ENCODE measurements at regions not wholly inside any gene's neighbourhood (a gene's known extent, or its start where the extent isn't known, plus 50 kb on each side); places are given as distances from the start of the nearest gene placed in this dataset.

DNA sequence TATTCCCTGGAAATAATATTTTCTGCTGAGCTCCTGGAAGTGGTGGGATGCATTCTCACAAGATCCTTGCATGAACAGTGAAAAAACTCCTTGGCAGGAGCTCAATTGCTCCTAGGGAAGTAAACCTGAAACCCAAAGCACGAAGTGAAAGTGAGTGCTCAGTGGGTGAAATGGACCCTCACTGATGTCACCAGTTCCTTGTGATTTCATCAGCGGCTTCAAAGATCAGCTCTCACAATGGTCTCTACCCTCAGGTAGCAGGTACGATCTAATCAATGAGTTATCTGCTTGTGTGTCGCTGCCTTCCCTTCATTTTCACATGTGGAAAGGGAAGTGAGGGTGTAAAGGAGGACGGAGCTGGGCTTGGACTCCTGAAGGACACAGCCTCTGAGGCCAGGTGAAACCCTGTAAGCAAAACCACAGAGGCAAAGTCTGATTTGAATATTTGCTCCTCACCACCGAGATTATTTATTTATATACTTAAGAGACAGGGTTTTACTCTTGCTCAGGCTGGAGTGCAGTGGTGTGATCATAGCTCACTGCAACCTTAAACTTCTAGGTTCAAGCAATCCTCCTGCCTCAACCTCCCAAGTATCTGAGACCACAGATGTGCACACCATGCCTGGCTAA is 255.4 kb upstream of the LYZL1 start:
- TF ChIP-seq, protein P1, sequence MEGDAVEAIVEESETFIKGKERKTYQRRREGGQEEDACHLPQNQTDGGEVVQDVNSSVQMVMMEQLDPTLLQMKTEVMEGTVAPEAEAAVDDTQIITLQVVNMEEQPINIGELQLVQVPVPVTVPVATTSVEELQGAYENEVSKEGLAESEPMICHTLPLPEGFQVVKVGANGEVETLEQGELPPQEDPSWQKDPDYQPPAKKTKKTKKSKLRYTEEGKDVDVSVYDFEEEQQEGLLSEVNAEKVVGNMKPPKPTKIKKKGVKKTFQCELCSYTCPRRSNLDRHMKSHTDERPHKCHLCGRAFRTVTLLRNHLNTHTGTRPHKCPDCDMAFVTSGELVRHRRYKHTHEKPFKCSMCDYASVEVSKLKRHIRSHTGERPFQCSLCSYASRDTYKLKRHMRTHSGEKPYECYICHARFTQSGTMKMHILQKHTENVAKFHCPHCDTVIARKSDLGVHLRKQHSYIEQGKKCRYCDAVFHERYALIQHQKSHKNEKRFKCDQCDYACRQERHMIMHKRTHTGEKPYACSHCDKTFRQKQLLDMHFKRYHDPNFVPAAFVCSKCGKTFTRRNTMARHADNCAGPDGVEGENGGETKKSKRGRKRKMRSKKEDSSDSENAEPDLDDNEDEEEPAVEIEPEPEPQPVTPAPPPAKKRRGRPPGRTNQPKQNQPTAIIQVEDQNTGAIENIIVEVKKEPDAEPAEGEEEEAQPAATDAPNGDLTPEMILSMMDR (IDR thresholded peaks at IDR 0.05; ENCODE audit: insufficient read depth, low read depth, low read length), result no peak
- no peak for TF ChIP-seq EZH2 (IDR thresholded peaks at IDR 0.05; ENCODE audit: insufficient read depth, low read length)
- H2AFZ ChIP-seq (ENCODE audit: low read depth, low read length), result no peak overlapping the region
- no peak overlapping the region for H3K9ac ChIP-seq (ENCODE audit: low read length)
- no peak for DNase-seq (ENCODE audit: low read depth)
- no peak overlapping the region for H3K27ac Mint-ChIP-seq (ENCODE audit: unreplicated experiment)
- H3K27ac ChIP-seq (ENCODE audit: low read depth, low read length), result no peak overlapping the region
- no peak overlapping the region for H3K4me2 ChIP-seq (ENCODE audit: low read length)
- H3K27me3 ChIP-seq (ENCODE audit: insufficient read depth, low read length), result no peaks in the 10 kb centered on the region
- peaks cover 6% of the 10 kb centered on the region for H3K4me1 Mint-ChIP-seq (ENCODE audit: low read depth, unreplicated experiment)
- peaks cover 4% of the 10 kb centered on the region for H3K9me3 Mint-ChIP-seq (ENCODE audit: unreplicated experiment)
- H3K4me3 Mint-ChIP-seq (ENCODE audit: unreplicated experiment), result no peak overlapping the region
- no peak overlapping the region for H3K4me3 ChIP-seq (ENCODE audit: insufficient read depth, low read depth, low read length)
- H3K9me3 ChIP-seq (ENCODE audit: insufficient read depth, low read depth, low read length), result no peaks in the 10 kb centered on the region
- no peak for FAIRE-seq
- H3K36me3 ChIP-seq (ENCODE audit: insufficient read depth, low read length), result no peaks in the 10 kb centered on the region
- H4K20me1 ChIP-seq (ENCODE audit: insufficient read depth, low read length), result no peaks in the 10 kb centered on the region
- peaks cover 2% of the 10 kb centered on the region for H3K27me3 Mint-ChIP-seq (ENCODE audit: low read depth, unreplicated experiment)
- no peaks in the 10 kb centered on the region for H3K79me2 ChIP-seq (ENCODE audit: insufficient read depth, low read length)
- no peaks in the 10 kb centered on the region for H3K36me3 Mint-ChIP-seq (ENCODE audit: low read depth, unreplicated experiment)
- no peaks in the 10 kb centered on the region for H3K4me1 ChIP-seq (ENCODE audit: insufficient read depth, low read length)

DNA sequence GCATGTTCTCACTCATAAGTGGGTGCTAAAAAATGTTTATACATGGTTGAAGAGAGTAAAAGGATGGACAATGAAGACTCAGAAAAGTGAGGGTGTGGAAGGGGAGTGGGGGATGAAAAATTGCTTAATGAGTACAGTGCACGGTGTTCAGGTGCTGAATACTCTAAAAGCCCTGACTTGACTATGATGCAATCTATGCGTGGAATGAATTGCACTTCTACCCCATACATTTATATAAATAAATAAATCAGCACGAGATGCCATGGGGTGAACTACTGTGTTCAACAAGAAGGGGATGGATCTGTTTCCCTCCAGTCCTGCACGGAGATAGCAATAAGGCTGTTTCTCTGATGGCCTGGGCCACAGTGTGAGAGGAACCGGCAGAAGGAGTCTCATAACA is 254.3 kb upstream of the LYZL1 start:
- no peak overlapping the region for H3K4me3 Mint-ChIP-seq (ENCODE audit: unreplicated experiment)
- Histone ChIP-seq H2AFZ (ENCODE audit: low read depth, low read length) (no peak overlapping the region), H3K9me3 (ENCODE audit: insufficient read depth, low read depth, low read length) (no peaks in the 10 kb centered on the region), H3K4me2 (ENCODE audit: low read length) (no peak overlapping the region), H3K36me3 (ENCODE audit: insufficient read depth, low read length) (no peaks in the 10 kb centered on the region), H3K27me3 (ENCODE audit: insufficient read depth, low read length) (no peaks in the 10 kb centered on the region), H3K9ac (ENCODE audit: low read length) (no peak overlapping the region), H3K79me2 (ENCODE audit: insufficient read depth, low read length) (no peaks in the 10 kb centered on the region), H4K20me1 (ENCODE audit: insufficient read depth, low read length) (no peaks in the 10 kb centered on the region), H3K4me3 (ENCODE audit: insufficient read depth, low read depth, low read length) (no peak overlapping the region), H3K27ac (ENCODE audit: low read depth, low read length) (no peak overlapping the region), H3K4me1 (ENCODE audit: insufficient read depth, low read length) (peaks cover 4% of the 10 kb centered on the region)
- H3K27ac Mint-ChIP-seq (ENCODE audit: unreplicated experiment), result no peak overlapping the region
- DNase-seq (ENCODE audit: low read depth), result no peak
- peaks cover 2% of the 10 kb centered on the region for H3K27me3 Mint-ChIP-seq (ENCODE audit: low read depth, unreplicated experiment)
- H3K9me3 Mint-ChIP-seq (ENCODE audit: unreplicated experiment), result no peaks in the 10 kb centered on the region
- TF ChIP-seq, protein P1 (IDR thresholded peaks at IDR 0.05; ENCODE audit: insufficient read depth, low read depth, low read length), result no peak
- TF ChIP-seq EZH2 (IDR thresholded peaks at IDR 0.05; ENCODE audit: insufficient read depth, low read length), result no peak
- FAIRE-seq, result no peak
- peaks cover 13% of the 10 kb centered on the region for H3K4me1 Mint-ChIP-seq (ENCODE audit: low read depth, unreplicated experiment)
- H3K36me3 Mint-ChIP-seq (ENCODE audit: low read depth, unreplicated experiment), result no peaks in the 10 kb centered on the region

DNA sequence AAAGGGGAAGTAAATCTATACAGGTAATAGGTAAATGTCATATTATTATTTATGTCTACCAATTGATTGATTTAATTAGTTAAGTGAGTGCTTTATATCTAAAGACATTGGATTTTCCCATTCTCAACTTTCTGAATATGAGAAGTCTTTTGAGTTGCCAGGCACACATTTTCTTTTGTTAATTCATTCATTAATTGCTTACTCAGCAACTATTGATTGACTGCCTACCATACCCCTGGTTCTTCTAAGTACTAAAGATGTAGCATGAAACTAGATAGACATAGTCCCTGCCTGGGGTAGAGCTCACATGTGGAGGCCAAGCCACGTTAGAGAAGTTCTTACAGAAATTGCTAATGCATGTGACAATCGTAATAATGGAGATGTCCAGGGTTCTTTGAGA is 253.1 kb upstream of the LYZL1 start:
- Histone ChIP-seq H3K79me2 (ENCODE audit: insufficient read depth, low read length) (no peaks in the 10 kb centered on the region), H4K20me1 (ENCODE audit: insufficient read depth, low read length) (no peaks in the 10 kb centered on the region), H3K36me3 (ENCODE audit: insufficient read depth, low read length) (no peaks in the 10 kb centered on the region), H3K27me3 (ENCODE audit: insufficient read depth, low read length) (no peaks in the 10 kb centered on the region), H3K27ac (ENCODE audit: low read depth, low read length) (no peak overlapping the region), H3K4me3 (ENCODE audit: insufficient read depth, low read depth, low read length) (no peak overlapping the region), H3K4me1 (ENCODE audit: insufficient read depth, low read length) (peaks cover 12% of the 10 kb centered on the region), H3K4me2 (ENCODE audit: low read length) (no peak overlapping the region), H2AFZ (ENCODE audit: low read depth, low read length) (no peak overlapping the region), H3K9me3 (ENCODE audit: insufficient read depth, low read depth, low read length) (no peaks in the 10 kb centered on the region), H3K9ac (ENCODE audit: low read length) (no peak overlapping the region)
- Mint-ChIP-seq H3K36me3 (ENCODE audit: low read depth, unreplicated experiment) (no peaks in the 10 kb centered on the region), H3K9me3 (ENCODE audit: unreplicated experiment) (peaks cover 1% of the 10 kb centered on the region), H3K27me3 (ENCODE audit: low read depth, unreplicated experiment) (peaks cover 2% of the 10 kb centered on the region), H3K4me1 (ENCODE audit: low read depth, unreplicated experiment) (peaks cover 24% of the 10 kb centered on the region), H3K27ac (ENCODE audit: unreplicated experiment) (no peak overlapping the region), H3K4me3 (ENCODE audit: unreplicated experiment) (no peak overlapping the region)
- DNase-seq (ENCODE audit: low read depth) (no peak), FAIRE-seq (no peak)
- TF ChIP-seq, protein P1 (IDR thresholded peaks at IDR 0.05; ENCODE audit: insufficient read depth, low read depth, low read length), result no peak
- no peak for TF ChIP-seq EZH2 (IDR thresholded peaks at IDR 0.05; ENCODE audit: insufficient read depth, low read length)
